ENCODE measurements at regions not wholly inside any gene's neighbourhood (a gene's known extent, or its start where the extent isn't known, plus 50 kb on each side); places are given as distances from the start of the nearest gene placed in this dataset.

GRCh38 chr2:177078416-177078815 lies 134.2 kb upstream of the HNRNPA3 start:
- ChIA-PET POLR2A (no interaction called here), CTCF (no interaction called here)
- H3K4me3 ChIP-seq (ENCODE audit: low read depth, low read length) = no peak overlapping the region
- no peak for DNase-seq (ENCODE audit: low read depth, low spot score)
- no peak for TF ChIP-seq CTCF (IDR thresholded peaks at IDR 0.05; ENCODE audit: insufficient read depth, low read length, missing control alignments)

- no peak overlapping the region for H3K4me3 ChIP-seq (ENCODE audit: low read depth, low read length)
- TF ChIP-seq CTCF (IDR thresholded peaks at IDR 0.05; ENCODE audit: insufficient read depth, low read length, missing control alignments) = no peak
- CTCF ChIA-PET = no interaction called here
- POLR2A ChIA-PET = no interaction called here
- DNase-seq (ENCODE audit: low read depth, low spot score) = no peak
These were observed 133.7 kb upstream of the HNRNPA3 start for GRCh38 chr2:177078855-177079254.

- POLR2A ChIA-PET = no interaction called here
- H3K4me3 ChIP-seq (ENCODE audit: low read depth, low read length) = no peak overlapping the region
- no peak for DNase-seq (ENCODE audit: low read depth, low spot score)
- CTCF ChIA-PET = no interaction called here
- no peak for TF ChIP-seq CTCF (IDR thresholded peaks at IDR 0.05; ENCODE audit: insufficient read depth, low read length, missing control alignments)
These were observed 131.8 kb upstream of the HNRNPA3 start for GRCh38 chr2:177080746-177081284.

- ChIA-PET CTCF (no interaction called here), POLR2A (no interaction called here)
- H3K4me3 ChIP-seq (ENCODE audit: low read depth, low read length) = no peak overlapping the region
- TF ChIP-seq CTCF (IDR thresholded peaks at IDR 0.05; ENCODE audit: insufficient read depth, low read length, missing control alignments) = no peak
- DNase-seq (ENCODE audit: low read depth, low spot score) = no peak
These were observed 128.0 kb upstream of the HNRNPA3 start for GRCh38 chr2:177084607-177085006.

GRCh38 chr2:177088529-177088928 lies 124.1 kb upstream of the HNRNPA3 start:
- TF ChIP-seq CTCF (IDR thresholded peaks at IDR 0.05; ENCODE audit: insufficient read depth, low read length, missing control alignments) = no peak
- no peak for DNase-seq (ENCODE audit: low read depth, low spot score)
- ChIA-PET POLR2A (no interaction called here), CTCF (no interaction called here)
- H3K4me3 ChIP-seq (ENCODE audit: low read depth, low read length) = no peak overlapping the region

- ChIA-PET POLR2A (no interaction called here), CTCF (no interaction called here)
- no peak for TF ChIP-seq CTCF (IDR thresholded peaks at IDR 0.05; ENCODE audit: insufficient read depth, low read length, missing control alignments)
- DNase-seq (ENCODE audit: low read depth, low spot score) = no peak
- no peak overlapping the region for H3K4me3 ChIP-seq (ENCODE audit: low read depth, low read length)
These were observed 121.6 kb upstream of the HNRNPA3 start for GRCh38 chr2:177090967-177091366.

All from AG04449 (cell line).